Activated T-cell treated with anti-CD3 and anti-CD28 coated beads, Interleukin-2, amount 50 U/mL, for 24 hours (primary cell): ENCODE measurements at regions not wholly inside any gene's neighbourhood (a gene's known extent, or its start where the extent isn't known, plus 50 kb on each side); places are given as distances from the start of the nearest gene placed in this dataset.

Source experiments
- DNase-seq: peaks from one replicate; pipeline ENCODE4 v3.0.0-alpha.2; 2020
- H3K27ac Mint-ChIP-seq: 2 replicates; pipeline ENCODE4 v1.8.0; 2020; ENCODE audit warnings: mild to moderate bottlenecking, mixed read lengths
- H3K27me3 Mint-ChIP-seq: 2 replicates; pipeline ENCODE4 v1.8.0; 2020; ENCODE audit warnings: mixed read lengths
- H3K36me3 Mint-ChIP-seq: 2 replicates; pipeline ENCODE4 v1.8.0; 2020; ENCODE audit warnings: low read depth, mixed read lengths
- H3K4me1 Mint-ChIP-seq: 2 replicates; pipeline ENCODE4 v1.8.0; 2020; ENCODE audit warnings: low read depth, mixed read lengths
- H3K4me3 Mint-ChIP-seq: 2 replicates; pipeline ENCODE4 v1.8.0; 2020; ENCODE audit warnings: mild to moderate bottlenecking, moderate library complexity, mixed read lengths
- H3K9me3 Mint-ChIP-seq: 2 replicates; pipeline ENCODE4 v1.8.0; 2020; ENCODE audit warnings: mixed read lengths

DNA sequence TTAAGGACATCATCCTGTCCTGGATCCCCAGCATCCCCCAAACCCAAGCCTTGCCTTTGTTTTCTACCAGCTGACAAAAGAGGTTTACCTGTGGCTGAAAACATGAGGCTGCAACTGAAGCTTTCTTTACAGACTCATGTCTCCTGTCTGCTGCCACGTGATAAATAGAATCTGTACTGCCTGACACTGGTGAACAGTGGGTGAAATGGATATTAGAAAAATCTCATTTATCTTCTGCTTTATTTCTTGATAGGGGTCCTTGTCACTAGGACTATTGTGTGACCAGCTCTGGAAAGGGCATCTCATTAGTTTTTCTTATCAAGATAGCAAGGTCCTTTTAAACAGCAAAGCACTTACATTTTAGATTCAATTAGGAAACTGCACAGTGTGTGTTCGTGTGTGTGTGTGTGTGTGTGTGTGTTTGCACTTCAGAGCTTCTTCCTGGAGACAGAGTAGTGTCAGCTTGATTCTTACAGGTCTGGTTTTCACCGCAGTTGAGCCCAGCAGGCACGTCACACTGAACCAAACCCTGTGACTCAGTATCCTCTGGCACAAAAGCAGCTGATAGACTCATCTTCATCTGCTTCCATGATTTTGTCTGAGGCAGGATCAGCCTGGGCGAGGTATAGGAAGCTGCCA is 373.5 kb upstream of the CELF2 start:
- H3K27me3 Mint-ChIP-seq = peaks cover 53% of the 10 kb centered on the region
- no peak overlapping the region for H3K4me3 Mint-ChIP-seq
- no peaks in the 10 kb centered on the region for H3K9me3 Mint-ChIP-seq
- H3K27ac Mint-ChIP-seq = no peak overlapping the region
- no peaks in the 10 kb centered on the region for H3K4me1 Mint-ChIP-seq
- no peaks in the 10 kb centered on the region for H3K36me3 Mint-ChIP-seq
- DNase-seq = no peak

- no peak for DNase-seq
- H3K36me3 Mint-ChIP-seq = no peaks in the 10 kb centered on the region
- H3K4me1 Mint-ChIP-seq = no peaks in the 10 kb centered on the region
- H3K27ac Mint-ChIP-seq = no peak overlapping the region
- H3K4me3 Mint-ChIP-seq = no peak overlapping the region
- no peaks in the 10 kb centered on the region for H3K9me3 Mint-ChIP-seq
- peaks cover 56% of the 10 kb centered on the region for H3K27me3 Mint-ChIP-seq
Observed at GRCh38 chr10:10644676-10645385, 372.8 kb upstream of the CELF2 start.

DNA sequence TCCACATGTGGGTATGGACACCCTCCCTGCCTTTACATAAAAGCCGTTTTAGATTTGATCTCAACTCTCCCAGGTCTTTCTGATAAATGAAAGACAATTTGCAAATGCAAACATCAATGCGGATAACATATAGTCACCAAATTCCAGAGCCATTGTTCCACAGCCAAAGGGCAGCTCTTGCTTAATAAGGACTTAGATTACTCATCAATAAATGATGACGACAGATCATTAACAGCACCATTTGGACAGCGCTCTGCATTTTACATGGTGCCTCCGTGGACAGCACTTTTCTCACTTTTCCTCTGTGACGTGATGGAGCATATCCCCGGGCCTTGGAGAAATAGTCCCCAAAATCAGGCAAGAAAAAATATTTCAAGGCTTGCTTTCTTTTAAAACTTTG is 370.3 kb upstream of the CELF2 start:
- Mint-ChIP-seq H3K4me3 (no peak overlapping the region), H3K36me3 (no peaks in the 10 kb centered on the region), H3K9me3 (no peaks in the 10 kb centered on the region), H3K4me1 (no peaks in the 10 kb centered on the region), H3K27me3 (peaks cover 42% of the 10 kb centered on the region), H3K27ac (no peak overlapping the region)
- DNase-seq = no peak

GRCh38 chr10:10657139-10657760 is 360.4 kb upstream of the CELF2 start:
- no peaks in the 10 kb centered on the region for H3K36me3 Mint-ChIP-seq
- peaks cover 23% of the 10 kb centered on the region for H3K27me3 Mint-ChIP-seq
- H3K9me3 Mint-ChIP-seq = peaks cover 3% of the 10 kb centered on the region
- no peak overlapping the region for H3K27ac Mint-ChIP-seq
- H3K4me3 Mint-ChIP-seq = no peak overlapping the region
- no peaks in the 10 kb centered on the region for H3K4me1 Mint-ChIP-seq
- DNase-seq = no peak

DNA sequence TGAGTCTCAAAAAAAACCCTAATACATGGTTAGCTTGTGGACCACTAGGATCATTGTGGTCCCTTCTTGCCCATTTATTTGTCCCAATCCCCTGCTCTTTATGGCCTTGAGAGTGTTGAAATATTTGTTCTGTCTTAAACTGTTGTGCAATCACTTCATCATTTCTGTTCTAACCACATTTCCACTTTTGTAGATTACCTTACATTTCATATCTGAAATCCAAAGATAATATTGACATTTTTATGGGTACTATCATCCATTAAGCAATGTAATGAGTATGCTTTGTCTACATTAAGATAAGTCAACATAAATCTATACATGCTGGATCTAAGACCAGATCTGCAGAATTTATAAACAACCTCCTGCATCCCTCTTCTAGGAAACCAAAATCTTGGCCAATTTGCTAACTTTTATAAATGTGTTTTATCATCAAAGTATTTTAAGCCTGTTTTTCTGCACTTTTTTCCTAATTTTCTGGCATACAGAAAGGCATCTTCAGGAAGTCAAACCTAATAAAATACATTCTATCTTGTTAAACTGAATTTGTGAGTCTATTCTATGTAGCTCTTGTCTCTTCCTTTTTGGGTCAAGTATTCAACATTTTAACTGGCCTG is 359.4 kb upstream of the CELF2 start:
- Mint-ChIP-seq H3K27ac (no peak overlapping the region), H3K4me1 (no peaks in the 10 kb centered on the region), H3K27me3 (peaks cover 34% of the 10 kb centered on the region), H3K9me3 (no peaks in the 10 kb centered on the region), H3K36me3 (no peaks in the 10 kb centered on the region), H3K4me3 (no peak overlapping the region)
- no peak for DNase-seq

- Mint-ChIP-seq H3K4me1 (no peaks in the 10 kb centered on the region), H3K4me3 (no peak overlapping the region), H3K36me3 (no peaks in the 10 kb centered on the region), H3K27ac (no peak overlapping the region), H3K9me3 (no peaks in the 10 kb centered on the region), H3K27me3 (peaks cover 38% of the 10 kb centered on the region)
- no peak for DNase-seq
Observed at GRCh38 chr10:10660054-10660453, 357.6 kb upstream of the CELF2 start.

GRCh38 chr10:10661176-10661575 is 356.5 kb upstream of the CELF2 start:
- Mint-ChIP-seq H3K27ac (no peak overlapping the region), H3K36me3 (no peaks in the 10 kb centered on the region), H3K4me1 (no peaks in the 10 kb centered on the region)

GRCh38 chr10:10662716-10663408 is 354.8 kb upstream of the CELF2 start:
- H3K9me3 Mint-ChIP-seq = no peaks in the 10 kb centered on the region
- H3K4me3 Mint-ChIP-seq = no peak overlapping the region
- no peaks in the 10 kb centered on the region for H3K36me3 Mint-ChIP-seq
- H3K27ac Mint-ChIP-seq = no peak overlapping the region
- H3K4me1 Mint-ChIP-seq = no peaks in the 10 kb centered on the region
- peaks cover 38% of the 10 kb centered on the region for H3K27me3 Mint-ChIP-seq
- DNase-seq = no peak

More at GRCh38 chr10:10661176-10661575, 356.5 kb upstream of the CELF2 start:
- H3K9me3 Mint-ChIP-seq = no peaks in the 10 kb centered on the region
- DNase-seq = no peak
- no peak overlapping the region for H3K4me3 Mint-ChIP-seq
- H3K27me3 Mint-ChIP-seq = peaks cover 38% of the 10 kb centered on the region

- Mint-ChIP-seq H3K9me3 (no peaks in the 10 kb centered on the region), H3K27ac (no peak overlapping the region), H3K4me1 (no peaks in the 10 kb centered on the region), H3K27me3 (peaks cover 38% of the 10 kb centered on the region), H3K4me3 (no peak overlapping the region), H3K36me3 (no peaks in the 10 kb centered on the region)
- no peak for DNase-seq
Observed at GRCh38 chr10:10663622-10664021, 354.1 kb upstream of the CELF2 start.

GRCh38 chr10:10665750-10666149 is 351.9 kb upstream of the CELF2 start:
- Mint-ChIP-seq H3K4me3 (no peak overlapping the region), H3K36me3 (no peaks in the 10 kb centered on the region), H3K4me1 (no peaks in the 10 kb centered on the region), H3K27me3 (peaks cover 26% of the 10 kb centered on the region), H3K9me3 (no peaks in the 10 kb centered on the region), H3K27ac (no peak overlapping the region)
- no peak for DNase-seq

- Mint-ChIP-seq H3K36me3 (no peaks in the 10 kb centered on the region), H3K4me1 (no peaks in the 10 kb centered on the region), H3K4me3 (no peak overlapping the region), H3K27ac (no peak overlapping the region), H3K27me3 (peaks cover 12% of the 10 kb centered on the region), H3K9me3 (peaks cover 4% of the 10 kb centered on the region)
- DNase-seq = no peak
Observed at GRCh38 chr10:10667466-10667865, 350.2 kb upstream of the CELF2 start.

DNA sequence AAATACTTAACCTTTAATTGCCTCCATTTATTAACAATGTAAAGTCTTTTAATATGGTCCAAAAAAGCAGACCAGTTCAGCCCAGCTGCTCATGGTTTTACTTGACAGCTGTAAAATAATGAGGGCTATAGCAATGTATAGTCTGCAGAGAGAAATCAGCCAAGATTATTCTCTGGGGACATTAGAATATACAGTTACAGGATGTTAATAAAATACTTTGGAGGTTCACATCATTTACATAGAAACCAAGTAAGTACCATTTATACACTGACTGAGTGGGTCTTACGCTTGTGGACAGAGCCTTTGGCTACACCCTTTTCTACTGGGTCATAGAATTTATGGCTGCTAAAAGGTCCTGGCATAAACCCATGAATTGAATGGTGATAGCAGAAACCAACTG is 340.7 kb upstream of the CELF2 start:
- H3K4me3 Mint-ChIP-seq = no peak overlapping the region
- H3K9me3 Mint-ChIP-seq = peaks cover 4% of the 10 kb centered on the region
- H3K4me1 Mint-ChIP-seq = no peaks in the 10 kb centered on the region
- DNase-seq = no peak
- peaks cover 17% of the 10 kb centered on the region for H3K27me3 Mint-ChIP-seq
- H3K36me3 Mint-ChIP-seq = no peaks in the 10 kb centered on the region
- no peak overlapping the region for H3K27ac Mint-ChIP-seq

DNA sequence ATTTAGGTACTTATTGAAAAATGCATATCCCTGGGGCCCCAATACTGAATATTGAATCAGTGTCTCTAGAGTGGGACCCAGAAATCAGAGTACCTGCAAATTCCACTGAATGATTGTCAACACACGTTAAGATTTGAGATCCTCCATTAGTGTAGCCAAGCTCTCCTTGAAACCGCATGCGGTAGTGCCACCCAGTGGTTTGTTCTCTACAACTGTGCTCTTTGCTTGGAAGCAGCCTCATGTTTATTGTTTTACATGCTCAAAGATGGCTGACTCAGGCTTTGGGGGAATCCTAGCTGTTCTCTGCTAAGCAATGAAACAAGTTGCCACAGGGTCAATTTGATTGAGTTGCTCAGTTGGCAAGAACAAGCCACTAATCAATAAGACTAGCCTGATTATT is 340.2 kb upstream of the CELF2 start:
- H3K9me3 Mint-ChIP-seq = peaks cover under 1% of the 10 kb centered on the region
- H3K27ac Mint-ChIP-seq = no peak overlapping the region
- no peaks in the 10 kb centered on the region for H3K36me3 Mint-ChIP-seq
- H3K4me1 Mint-ChIP-seq = no peaks in the 10 kb centered on the region
- H3K27me3 Mint-ChIP-seq = peaks cover 17% of the 10 kb centered on the region
- peak; percentile 39 for DNase-seq
- no peak overlapping the region for H3K4me3 Mint-ChIP-seq

DNA sequence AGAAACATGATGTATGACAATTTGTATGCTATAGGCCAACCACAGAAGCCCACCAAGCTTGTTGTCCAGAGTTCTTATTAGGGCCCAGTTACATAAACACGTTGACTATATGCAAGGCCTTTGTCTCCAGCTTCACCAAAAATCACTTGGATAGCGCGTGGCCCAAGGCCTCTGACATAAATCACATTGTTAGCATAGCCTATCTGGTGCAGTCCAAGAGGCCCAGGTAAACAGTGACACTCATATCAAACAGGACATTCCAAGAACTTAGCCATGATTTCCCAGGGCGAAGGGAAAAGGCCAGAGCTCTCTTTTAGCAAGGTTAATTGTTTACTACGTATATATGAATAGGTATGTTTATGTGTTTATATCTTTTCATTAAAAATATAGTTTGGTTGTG is 337.2 kb upstream of the CELF2 start:
- H3K27me3 Mint-ChIP-seq = peaks cover 17% of the 10 kb centered on the region
- no peaks in the 10 kb centered on the region for H3K9me3 Mint-ChIP-seq
- no peak overlapping the region for H3K27ac Mint-ChIP-seq
- H3K4me1 Mint-ChIP-seq = no peaks in the 10 kb centered on the region
- DNase-seq = no peak
- H3K4me3 Mint-ChIP-seq = no peak overlapping the region
- H3K36me3 Mint-ChIP-seq = no peaks in the 10 kb centered on the region
